Activated naive CD8-positive, alpha-beta T cell treated with anti-CD3 and anti-CD28 coated beads for 36 hours (primary cell): ENCODE measurements at regions not wholly inside any gene's neighbourhood (a gene's known extent, or its start where the extent isn't known, plus 50 kb on each side); places are given as distances from the start of the nearest gene placed in this dataset.

ENCODE experiments used
- DNase-seq: peaks from one replicate; pipeline ENCODE4 v3.0.0; 2021
- H3K27ac Mint-ChIP-seq: one replicate; pipeline ENCODE4 v1.8.0; 2022; ENCODE audit warnings: mild to moderate bottlenecking, moderate library complexity, mixed read lengths
- H3K27me3 Mint-ChIP-seq: one replicate; pipeline ENCODE4 v1.8.0; 2022; ENCODE audit warnings: mild to moderate bottlenecking, mixed read lengths
- H3K36me3 Mint-ChIP-seq: one replicate; pipeline ENCODE4 v1.8.0; 2021; ENCODE audit warnings: mild to moderate bottlenecking, mixed read lengths
- H3K4me1 Mint-ChIP-seq: one replicate; pipeline ENCODE4 v1.8.0; 2021; ENCODE audit warnings: mixed read lengths
- H3K4me3 Mint-ChIP-seq: one replicate; pipeline ENCODE4 v1.8.0; 2022; ENCODE audit warnings: mild to moderate bottlenecking, moderate library complexity, mixed read lengths
- H3K9me3 Mint-ChIP-seq: one replicate; pipeline ENCODE4 v1.8.0; 2022; ENCODE audit warnings: mixed read lengths

DNA sequence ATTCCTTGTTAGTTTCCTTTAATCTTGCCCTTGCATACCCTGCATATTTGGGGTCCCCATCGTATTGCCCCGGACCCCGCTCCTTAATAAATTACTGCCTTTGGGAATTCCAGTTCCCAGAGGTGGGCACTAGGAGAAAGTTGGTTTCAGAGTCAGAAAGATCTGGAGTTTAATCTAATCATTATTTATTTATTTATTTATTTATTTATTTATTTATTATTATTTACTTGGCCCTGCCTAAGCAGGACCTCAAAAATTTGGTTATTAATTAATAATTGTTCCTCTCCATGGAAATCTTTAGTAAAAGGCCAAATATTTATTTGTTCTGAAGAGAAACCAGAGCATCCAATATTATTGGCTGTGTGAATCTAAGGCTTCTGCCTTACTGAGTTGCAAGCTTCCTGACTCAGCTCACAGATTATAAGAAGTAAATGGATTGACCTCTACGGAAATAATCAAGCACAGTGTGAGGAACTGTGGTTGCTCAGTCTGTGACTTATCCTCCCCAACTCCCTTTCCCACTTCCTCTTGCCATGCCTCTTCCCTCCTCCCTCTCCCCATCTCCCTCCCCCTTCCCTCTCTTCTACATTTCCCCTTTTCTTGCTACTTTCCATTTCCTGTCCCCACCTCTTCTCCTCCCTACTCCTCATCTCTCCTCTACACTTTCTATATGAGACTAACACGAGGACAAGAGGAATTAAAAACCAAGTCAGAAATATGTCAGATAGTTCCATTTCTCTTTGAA, 61.5 kb upstream of the AP1S2 start:
- Mint-ChIP-seq H3K4me1 (peaks cover 3% of the 10 kb centered on the region), H3K9me3 (no peaks in the 10 kb centered on the region), H3K27ac (no peak overlapping the region), H3K27me3 (no peaks in the 10 kb centered on the region), H3K36me3 (no peaks in the 10 kb centered on the region), H3K4me3 (no peak overlapping the region)
- DNase-seq, result no peak

DNA sequence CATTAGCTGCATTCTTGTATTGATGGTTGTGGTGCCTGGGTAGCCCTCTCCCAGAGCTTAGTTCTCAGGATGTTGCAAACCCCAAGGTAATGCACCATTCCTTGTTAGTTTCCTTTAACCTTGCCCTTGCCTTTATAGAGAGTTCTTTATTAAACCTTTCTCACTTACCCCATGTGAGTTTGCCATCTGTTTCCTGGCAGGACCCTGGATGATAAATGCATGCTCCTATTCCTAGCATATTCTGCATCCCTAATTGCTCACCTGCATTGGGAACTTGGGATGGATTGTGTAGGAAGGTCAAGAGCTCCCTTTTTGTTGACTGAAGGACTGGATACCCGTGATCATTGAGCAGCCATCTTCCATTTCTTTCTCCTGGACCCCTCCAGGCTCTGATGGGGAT, 59.9 kb upstream of the AP1S2 start:
- no peak overlapping the region for H3K4me3 Mint-ChIP-seq
- no peaks in the 10 kb centered on the region for H3K36me3 Mint-ChIP-seq
- H3K4me1 Mint-ChIP-seq, result peaks cover 3% of the 10 kb centered on the region
- no peak overlapping the region for H3K27ac Mint-ChIP-seq
- H3K27me3 Mint-ChIP-seq, result no peaks in the 10 kb centered on the region
- no peaks in the 10 kb centered on the region for H3K9me3 Mint-ChIP-seq
- DNase-seq, result no peak

DNA sequence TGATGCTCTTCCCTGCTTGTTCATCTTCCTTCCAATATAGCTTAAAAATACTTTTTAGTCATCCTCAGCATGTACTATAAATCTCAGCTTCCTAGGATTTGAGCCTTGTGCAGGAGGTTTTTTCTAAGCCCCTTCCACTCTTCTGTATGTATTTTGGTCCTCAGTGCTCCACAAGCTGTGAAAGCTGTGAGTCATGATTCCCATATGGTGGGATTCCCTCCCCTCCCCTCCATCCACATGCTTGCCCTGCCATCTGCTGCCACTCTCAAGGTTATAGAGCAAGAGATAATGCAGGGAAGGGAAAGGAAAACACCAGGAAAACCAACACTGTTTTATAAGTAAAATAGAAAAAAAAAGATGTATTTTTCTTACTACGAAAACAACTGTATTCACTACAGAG, 58.5 kb upstream of the AP1S2 start:
- no peaks in the 10 kb centered on the region for H3K27me3 Mint-ChIP-seq
- no peak overlapping the region for H3K4me3 Mint-ChIP-seq
- DNase-seq, result no peak
- H3K27ac Mint-ChIP-seq, result no peak overlapping the region
- H3K9me3 Mint-ChIP-seq, result no peaks in the 10 kb centered on the region
- H3K36me3 Mint-ChIP-seq, result no peaks in the 10 kb centered on the region
- peaks cover 3% of the 10 kb centered on the region for H3K4me1 Mint-ChIP-seq

DNA sequence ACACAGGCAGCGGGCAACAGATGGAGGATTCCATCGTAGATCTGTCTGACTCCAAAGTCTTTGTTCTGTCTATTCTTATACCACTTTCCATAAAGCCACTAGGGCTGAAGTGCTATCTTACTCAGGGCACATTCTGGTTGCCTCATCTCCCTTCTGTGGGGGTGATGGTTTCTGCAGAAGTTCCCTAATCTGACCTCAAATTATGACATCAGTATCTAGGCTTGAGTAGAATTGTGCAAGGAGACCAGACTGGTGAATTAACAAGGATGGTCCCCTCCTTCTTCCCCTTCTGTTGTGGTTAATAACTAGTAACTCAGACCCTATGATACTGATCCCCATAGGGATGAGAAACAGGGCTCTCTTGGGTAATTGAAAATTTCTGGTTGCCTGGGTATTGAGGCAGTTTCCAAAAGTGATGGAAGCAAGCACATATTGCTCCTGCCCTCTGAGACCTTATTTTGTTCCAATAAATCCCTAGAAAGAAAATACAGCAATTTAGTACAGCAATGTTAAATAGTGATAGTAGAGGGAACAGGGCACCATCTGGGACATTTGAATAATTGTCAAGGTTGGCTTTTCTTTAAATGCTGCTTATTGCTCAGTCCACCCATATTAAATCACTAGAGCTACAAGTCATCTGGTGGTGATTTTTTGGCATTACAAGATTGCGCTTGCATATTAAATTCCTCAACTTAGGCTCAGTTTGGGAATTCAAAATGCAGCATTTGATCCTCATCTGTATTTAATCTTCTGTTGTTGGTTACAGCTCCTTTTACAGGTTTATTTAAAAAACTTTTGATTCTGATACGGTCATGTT, 57.3 kb upstream of the AP1S2 start:
- no peaks in the 10 kb centered on the region for H3K9me3 Mint-ChIP-seq
- peaks cover 3% of the 10 kb centered on the region for H3K4me1 Mint-ChIP-seq
- no peaks in the 10 kb centered on the region for H3K36me3 Mint-ChIP-seq
- H3K27me3 Mint-ChIP-seq, result no peaks in the 10 kb centered on the region
- no peak overlapping the region for H3K4me3 Mint-ChIP-seq
- DNase-seq, result no peak
- no peak overlapping the region for H3K27ac Mint-ChIP-seq

DNA sequence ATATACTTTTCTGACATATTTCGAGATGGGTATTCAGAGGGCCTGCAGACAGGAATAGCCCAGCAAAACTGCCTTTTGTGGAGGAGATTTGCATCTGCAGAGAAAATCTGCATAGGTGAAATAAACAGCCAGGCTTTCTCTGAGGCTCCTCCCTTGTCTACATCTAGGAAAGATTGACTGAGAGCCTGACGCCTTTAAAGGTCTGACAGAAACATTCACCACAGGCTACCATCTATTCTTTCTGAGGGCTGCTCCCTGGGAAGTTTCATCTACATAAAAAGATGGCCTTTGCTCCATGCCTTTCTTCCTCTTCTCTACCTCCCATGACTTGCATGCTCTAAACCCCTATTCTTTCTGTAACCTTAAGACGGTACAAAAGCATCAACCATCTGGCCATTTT, 55.0 kb upstream of the AP1S2 start:
- Mint-ChIP-seq H3K4me3 (no peak overlapping the region), H3K4me1 (no peaks in the 10 kb centered on the region), H3K27me3 (no peaks in the 10 kb centered on the region), H3K27ac (no peak overlapping the region), H3K36me3 (no peaks in the 10 kb centered on the region), H3K9me3 (no peaks in the 10 kb centered on the region)
- DNase-seq, result no peak

DNA sequence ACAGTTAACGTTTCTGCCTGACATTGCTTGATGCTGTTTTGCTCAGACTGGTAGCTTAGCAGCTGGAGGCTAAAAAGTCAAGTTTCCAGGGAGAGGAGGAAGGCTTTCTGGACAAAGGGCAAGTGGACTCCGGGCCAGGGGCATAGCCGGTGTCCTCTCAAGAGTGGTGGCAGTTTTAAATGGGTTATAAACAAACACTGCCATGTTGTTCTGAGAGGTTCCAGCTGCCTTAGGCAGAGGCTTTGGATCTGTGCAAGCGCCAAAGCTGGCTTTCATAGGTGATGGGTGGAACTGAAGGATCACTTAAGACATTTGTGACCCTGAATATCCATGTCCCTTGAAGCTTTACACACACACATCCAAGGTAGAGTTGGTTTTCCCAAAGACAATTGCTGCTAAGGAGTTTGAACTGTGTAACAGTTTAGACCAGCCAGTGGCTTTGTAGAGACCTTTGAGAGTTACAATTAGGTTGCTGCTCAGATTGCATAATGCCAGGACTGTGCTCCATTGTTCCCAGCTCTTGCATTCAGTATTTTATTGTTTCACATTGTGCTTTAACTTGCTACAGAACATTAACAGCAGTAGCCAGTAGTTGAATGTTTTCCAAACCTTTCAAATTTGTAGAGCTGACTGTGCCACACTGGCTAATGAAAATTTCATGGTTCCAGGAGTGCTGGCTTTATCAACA, 54.1 kb upstream of the AP1S2 start:
- H3K4me1 Mint-ChIP-seq, result no peaks in the 10 kb centered on the region
- no peaks in the 10 kb centered on the region for H3K9me3 Mint-ChIP-seq
- H3K36me3 Mint-ChIP-seq, result no peaks in the 10 kb centered on the region
- H3K27me3 Mint-ChIP-seq, result no peaks in the 10 kb centered on the region
- DNase-seq, result no peak
- H3K4me3 Mint-ChIP-seq, result no peak overlapping the region
- no peak overlapping the region for H3K27ac Mint-ChIP-seq

DNA sequence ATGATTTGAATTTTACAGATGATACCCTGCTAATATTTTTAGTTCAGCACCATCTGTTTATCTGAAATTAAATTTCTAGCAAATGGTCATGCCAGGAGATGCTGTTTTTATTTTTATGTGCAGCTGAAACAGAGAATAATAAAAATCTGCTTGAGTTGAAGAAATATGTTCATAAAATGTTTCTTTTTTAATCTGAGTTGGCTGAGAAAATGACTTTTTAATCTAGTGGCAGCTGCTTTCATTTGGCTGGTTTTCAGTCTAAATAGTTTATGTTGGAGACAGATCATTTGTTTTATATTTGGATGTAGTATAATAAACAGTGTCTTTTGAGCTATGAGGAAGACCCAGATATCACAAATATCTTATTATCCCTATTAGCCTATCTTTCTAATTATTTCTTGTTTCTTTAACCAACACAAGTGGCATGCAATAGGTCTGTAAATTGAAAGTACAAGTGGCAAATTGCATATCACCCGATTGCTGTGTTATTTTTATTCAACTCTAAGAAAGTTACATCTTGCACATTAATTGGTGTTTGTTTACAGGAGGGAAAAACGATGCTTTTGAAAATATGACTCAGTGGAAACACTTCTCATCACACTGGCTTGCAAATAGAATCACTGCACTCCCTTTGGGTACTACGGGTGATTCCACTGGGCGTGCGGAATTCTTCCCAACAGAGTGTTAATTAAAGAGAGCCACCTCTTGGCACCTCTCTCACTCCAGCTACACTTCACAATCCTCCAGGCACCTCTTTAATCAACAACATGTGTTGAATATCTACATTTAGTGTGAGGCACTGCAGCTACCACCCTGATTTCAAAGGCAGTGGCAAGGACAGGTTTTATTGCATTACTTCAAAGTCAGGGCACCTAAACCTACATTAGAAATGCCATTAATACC, 51.7 kb upstream of the AP1S2 start:
- Mint-ChIP-seq H3K9me3 (peaks cover 1% of the 10 kb centered on the region), H3K27me3 (no peaks in the 10 kb centered on the region), H3K36me3 (no peaks in the 10 kb centered on the region), H3K4me3 (no peak overlapping the region), H3K4me1 (no peaks in the 10 kb centered on the region), H3K27ac (no peak overlapping the region)
- no peak for DNase-seq
